CD8-positive, alpha-beta memory T cell (primary cell): ENCODE measurements at regions not wholly inside any gene's neighbourhood (a gene's known extent, or its start where the extent isn't known, plus 50 kb on each side); places are given as distances from the start of the nearest gene placed in this dataset.

Source experiments
- CTCF ChIA-PET: fragments of 350-600 bp; sonication (Branson Sonifier 250); formaldehyde crosslinking; loops from one replicate; lab custom pipeline; 2021; ENCODE audit warnings: antibody characterized with exemption; lab: Charles Lee
- POLR2A ChIA-PET: fragments of 350-600 bp; sonication (Branson Sonifier 250); formaldehyde crosslinking; loops from one replicate; lab custom pipeline; 2021; ENCODE audit warnings: antibody characterized with exemption; lab: Charles Lee
- DNase-seq, 5 donors: peaks; one replicate each; pipeline versions ENCODE4 v3.0.0 to v3.0.0-alpha.2; 2020 to 2022; ENCODE audit warnings: mixed read lengths in 1 of 5
- H3K27ac ChIP-seq: one replicate; pipeline ENCODE4 v1.7.0; 2013; ENCODE audit warnings: low read depth, mild to moderate bottlenecking, low read length, moderate library complexity
- H3K27me3 ChIP-seq: 2 replicates; pipeline ENCODE4 v1.7.0; 2013; ENCODE audit warnings: low read length, mild to moderate bottlenecking; ENCODE audit not compliant: insufficient read depth, poor library complexity, severe bottlenecking
- H3K36me3 ChIP-seq: 2 replicates; pipeline ENCODE4 v1.7.0; 2013; ENCODE audit warnings: mild to moderate bottlenecking, low read length, moderate library complexity; ENCODE audit not compliant: insufficient read depth
- H3K4me1 ChIP-seq: 2 replicates; pipeline ENCODE4 v1.7.0; 2013; ENCODE audit warnings: mild to moderate bottlenecking, low read length, moderate library complexity; ENCODE audit not compliant: insufficient read depth
- H3K4me3 ChIP-seq: 2 replicates; pipeline ENCODE4 v1.7.0; 2013; ENCODE audit warnings: mild to moderate bottlenecking, low read length
- H3K9me3 ChIP-seq: 2 replicates; pipeline ENCODE4 v1.7.0; 2013; ENCODE audit warnings: mild to moderate bottlenecking, low read length
- H3K27ac Mint-ChIP-seq, 8 donors: one replicate each; pipeline ENCODE4 v1.8.0; 2020 to 2021; ENCODE audit warnings: mixed read lengths in 8 of 8, mild to moderate bottlenecking in 6 of 8, inconsistent platforms in 3 of 8, moderate library complexity in 3 of 8
- H3K27me3 Mint-ChIP-seq, 2 donors: one replicate each; pipeline ENCODE4 v1.8.0; 2020 to 2021; ENCODE audit warnings: mixed read lengths in 2 of 2, mild to moderate bottlenecking in 1 of 2, moderate library complexity in 1 of 2
- H3K36me3 Mint-ChIP-seq, 3 donors: one replicate each; pipeline ENCODE4 v1.8.0; 2020 to 2021; ENCODE audit warnings: mixed read lengths in 3 of 3, inconsistent platforms in 1 of 3, mild to moderate bottlenecking in 1 of 3
- H3K4me1 Mint-ChIP-seq, 3 donors: one replicate each; pipeline ENCODE4 v1.8.0; 2020 to 2021; ENCODE audit warnings: mixed read lengths in 3 of 3, inconsistent platforms in 1 of 3, mild to moderate bottlenecking in 1 of 3
- H3K4me3 Mint-ChIP-seq, 7 donors: one replicate each; pipeline ENCODE4 v1.8.0; 2020 to 2021; ENCODE audit warnings: mixed read lengths in 7 of 7, mild to moderate bottlenecking in 6 of 7, moderate library complexity in 4 of 7, inconsistent platforms in 2 of 7
- H3K9me3 Mint-ChIP-seq, 5 donors: one replicate each; pipeline ENCODE4 v1.8.0; 2020 to 2022; ENCODE audit warnings: mixed read lengths in 5 of 5, mild to moderate bottlenecking in 3 of 5, moderate library complexity in 2 of 5, inconsistent platforms in 1 of 5

DNA sequence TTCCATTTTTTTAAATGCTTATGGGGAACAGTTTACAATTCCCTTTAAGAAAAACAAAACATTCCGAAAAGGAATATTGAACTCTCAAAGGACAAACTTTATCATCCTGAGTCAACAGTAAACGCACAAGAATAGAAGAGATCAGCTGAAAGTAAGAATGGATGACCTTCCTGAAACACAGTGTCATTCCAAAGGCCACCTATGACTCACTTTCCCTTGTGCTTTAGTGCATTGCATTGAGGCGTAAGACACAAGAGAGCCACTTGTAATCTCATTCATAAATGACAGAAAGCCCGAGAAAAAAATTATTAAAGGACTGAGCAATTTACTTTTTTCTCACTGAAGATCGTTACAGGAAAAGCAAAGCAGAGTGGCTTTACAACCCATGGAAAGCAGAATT is 1062.4 kb upstream of the DIAPH2 start:
- no peaks in the 10 kb centered on the region for H3K36me3 ChIP-seq
- H3K4me3 ChIP-seq = no peak overlapping the region
- H3K9me3 ChIP-seq = no peaks in the 10 kb centered on the region
- Mint-ChIP-seq H3K4me3 (no peak overlapping the region), H3K36me3 (no peaks in the 10 kb centered on the region), H3K27ac (no peak overlapping the region), H3K4me1 (no peaks in the 10 kb centered on the region), H3K9me3 (peaks cover 0 to 3% (median 0%) of the 10 kb centered on the region in 5 donors), H3K27me3 (no peaks in the 10 kb centered on the region)
- H3K27me3 ChIP-seq = no peaks in the 10 kb centered on the region
- POLR2A ChIA-PET = no interaction called here
- no peak overlapping the region for H3K27ac ChIP-seq
- H3K4me1 ChIP-seq = no peaks in the 10 kb centered on the region
- no peak for DNase-seq
- CTCF ChIA-PET = no interaction called here

DNA sequence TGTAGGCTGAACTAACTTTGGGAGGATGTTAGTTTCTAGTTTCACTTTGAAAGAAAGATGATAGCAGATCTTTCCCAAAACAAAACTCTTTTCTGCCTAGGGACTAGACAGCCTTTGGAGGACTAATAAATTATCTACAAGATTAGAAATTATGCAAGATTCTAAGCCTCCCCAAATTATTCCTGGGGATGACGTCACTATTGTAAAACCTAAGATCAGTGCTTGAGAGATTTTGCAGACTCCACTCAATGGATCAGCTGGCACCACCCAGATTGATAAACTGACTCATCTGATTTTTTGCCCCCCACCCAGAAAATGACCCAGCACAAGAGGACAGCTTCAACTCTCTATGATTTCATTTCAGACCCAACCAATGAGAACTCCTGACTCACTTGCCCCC is 1057.9 kb upstream of the DIAPH2 start:
- ChIA-PET POLR2A (no interaction called here), CTCF (no interaction called here)
- H3K4me1 Mint-ChIP-seq = no peaks in the 10 kb centered on the region

DNA sequence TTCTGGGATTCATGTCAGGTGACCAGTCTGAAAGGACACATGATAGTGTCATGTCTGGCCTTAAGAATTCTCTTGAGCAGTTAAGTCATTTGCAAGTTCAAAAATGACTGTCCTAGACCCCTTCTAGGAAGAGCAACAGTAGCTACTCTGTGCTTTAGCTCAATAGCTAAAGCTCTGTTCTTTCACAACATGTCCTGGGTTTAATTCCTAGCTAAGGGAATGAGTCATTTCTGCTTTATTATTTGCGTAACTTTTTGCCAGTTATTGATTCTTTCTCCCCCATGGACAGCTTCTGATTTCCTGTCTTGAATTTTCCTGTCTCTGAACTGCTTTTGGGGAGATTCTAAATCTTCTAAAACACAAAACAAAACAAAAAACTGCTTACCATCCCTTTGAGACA is 1055.8 kb upstream of the DIAPH2 start:
- no peak overlapping the region for H3K4me3 Mint-ChIP-seq
- Histone ChIP-seq H3K36me3 (no peaks in the 10 kb centered on the region), H3K9me3 (no peaks in the 10 kb centered on the region), H3K27ac (no peak overlapping the region), H3K4me3 (no peak overlapping the region), H3K4me1 (no peaks in the 10 kb centered on the region), H3K27me3 (no peaks in the 10 kb centered on the region)
- ChIA-PET POLR2A (no interaction called here), CTCF (no interaction called here)
- peaks cover 0 to 7% (median 4%) of the 10 kb centered on the region in 5 donors for H3K9me3 Mint-ChIP-seq
- no peaks in the 10 kb centered on the region for H3K36me3 Mint-ChIP-seq
- no peak overlapping the region for H3K27ac Mint-ChIP-seq
- no peaks in the 10 kb centered on the region for H3K4me1 Mint-ChIP-seq
- no peak for DNase-seq
- no peaks in the 10 kb centered on the region for H3K27me3 Mint-ChIP-seq

More for the DNA sequence above, 1057.9 kb upstream of the DIAPH2 start:
- H3K36me3 Mint-ChIP-seq = no peaks in the 10 kb centered on the region
- H3K27me3 ChIP-seq = no peaks in the 10 kb centered on the region
- no peak overlapping the region for H3K27ac Mint-ChIP-seq
- DNase-seq = no peak
- H3K27ac ChIP-seq = no peak overlapping the region
- H3K4me3 ChIP-seq = no peak overlapping the region
- peaks cover 0 to 6% (median 4%) of the 10 kb centered on the region in 5 donors for H3K9me3 Mint-ChIP-seq
- no peaks in the 10 kb centered on the region for H3K27me3 Mint-ChIP-seq
- no peak overlapping the region for H3K4me3 Mint-ChIP-seq
- no peaks in the 10 kb centered on the region for H3K36me3 ChIP-seq
- no peaks in the 10 kb centered on the region for H3K4me1 ChIP-seq
- no peaks in the 10 kb centered on the region for H3K9me3 ChIP-seq

DNA sequence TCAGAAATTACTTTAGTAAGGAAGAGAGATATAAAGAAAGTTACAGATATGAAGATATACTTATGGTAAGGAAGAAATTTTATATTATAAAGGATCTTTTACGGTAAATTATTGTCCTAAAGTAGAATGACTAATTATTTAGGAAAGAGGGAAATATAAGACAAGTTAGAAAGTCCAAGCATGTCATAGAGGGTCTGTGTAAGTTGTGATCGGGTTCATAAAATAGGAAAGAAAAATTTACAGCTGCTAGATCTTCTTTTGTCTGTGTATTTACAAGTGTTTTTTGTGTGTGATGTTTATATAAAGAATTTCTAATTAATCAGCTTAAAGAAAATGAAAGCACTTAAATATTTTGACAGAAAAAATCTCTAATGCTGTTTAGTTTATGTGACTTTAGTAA is 1054.9 kb upstream of the DIAPH2 start:
- Histone ChIP-seq H3K4me1 (no peaks in the 10 kb centered on the region), H3K36me3 (no peaks in the 10 kb centered on the region), H3K27me3 (no peaks in the 10 kb centered on the region), H3K9me3 (no peaks in the 10 kb centered on the region), H3K4me3 (no peak overlapping the region), H3K27ac (no peak overlapping the region)
- DNase-seq = no peak
- Mint-ChIP-seq H3K27me3 (no peaks in the 10 kb centered on the region), H3K36me3 (no peaks in the 10 kb centered on the region), H3K27ac (no peak overlapping the region), H3K4me1 (no peaks in the 10 kb centered on the region), H3K9me3 (peaks cover 0 to 7% (median 4%) of the 10 kb centered on the region in 5 donors), H3K4me3 (no peak overlapping the region)
- CTCF ChIA-PET = no interaction called here
- POLR2A ChIA-PET = no interaction called here

DNA sequence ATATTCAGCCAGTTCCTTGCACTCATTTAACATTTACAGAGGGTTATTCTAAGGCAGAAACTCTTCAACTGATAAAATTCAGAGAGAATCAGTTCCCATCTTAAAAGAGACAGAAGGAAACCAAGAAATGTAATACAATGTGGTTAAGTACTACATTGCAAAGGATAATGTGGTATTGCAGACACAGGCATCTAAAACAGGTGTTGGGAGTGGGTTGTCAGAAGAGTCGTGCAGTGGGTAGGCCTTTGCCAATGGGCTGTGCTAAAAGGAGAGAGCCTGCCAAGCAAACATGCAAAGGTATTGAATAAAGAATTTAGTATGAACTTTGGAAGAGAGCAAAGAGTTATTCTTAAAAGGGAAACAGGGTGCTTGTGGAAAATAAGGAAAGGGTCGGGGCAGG is 1044.4 kb upstream of the DIAPH2 start:
- CTCF ChIA-PET = no interaction called here

DNA sequence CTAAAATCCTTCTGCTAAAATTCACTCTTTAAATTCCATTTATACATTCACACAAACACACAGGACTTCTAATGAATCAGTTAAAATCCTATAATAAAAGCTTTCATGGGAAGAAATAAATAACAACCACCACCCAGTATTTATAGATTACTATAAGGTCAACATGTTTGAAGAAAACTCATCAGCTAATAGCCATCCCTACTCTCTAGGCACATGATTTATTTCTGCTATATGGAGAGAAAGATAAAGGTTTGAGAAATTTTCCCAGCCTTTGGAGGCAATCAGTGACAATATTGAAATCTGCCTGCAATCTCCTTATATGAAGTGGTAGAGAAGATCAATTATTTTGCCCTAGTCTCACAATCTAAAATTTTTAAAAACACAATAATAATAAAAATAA is 1038.9 kb upstream of the DIAPH2 start:
- Mint-ChIP-seq H3K27ac (no peak overlapping the region), H3K4me3 (no peak overlapping the region), H3K36me3 (no peaks in the 10 kb centered on the region), H3K27me3 (no peaks in the 10 kb centered on the region), H3K9me3 (peaks cover 0 to 7% (median 2%) of the 10 kb centered on the region in 5 donors), H3K4me1 (no peaks in the 10 kb centered on the region)
- CTCF ChIA-PET = no interaction called here
- Histone ChIP-seq H3K36me3 (no peaks in the 10 kb centered on the region), H3K4me1 (no peaks in the 10 kb centered on the region), H3K27ac (no peak overlapping the region), H3K4me3 (no peak overlapping the region), H3K9me3 (no peaks in the 10 kb centered on the region), H3K27me3 (no peaks in the 10 kb centered on the region)
- POLR2A ChIA-PET = no interaction called here
- no peak for DNase-seq

More for the DNA sequence above, 1044.4 kb upstream of the DIAPH2 start:
- no peaks in the 10 kb centered on the region for H3K4me1 Mint-ChIP-seq
- H3K9me3 Mint-ChIP-seq = peaks cover 0 to 9% (median 5%) of the 10 kb centered on the region in 5 donors
- no peak overlapping the region for H3K4me3 ChIP-seq
- H3K27me3 Mint-ChIP-seq = no peaks in the 10 kb centered on the region
- no peaks in the 10 kb centered on the region for H3K27me3 ChIP-seq
- no peaks in the 10 kb centered on the region for H3K36me3 Mint-ChIP-seq
- DNase-seq = no peak
- no peaks in the 10 kb centered on the region for H3K4me1 ChIP-seq
- no peak overlapping the region for H3K27ac ChIP-seq
- H3K36me3 ChIP-seq = no peaks in the 10 kb centered on the region
- H3K27ac Mint-ChIP-seq = peak overlapping the region in 1 of 8 donors; percentile 19
- POLR2A ChIA-PET = no interaction called here
- peak overlapping the region in 1 of 7 donors; percentile 23 for H3K4me3 Mint-ChIP-seq
- H3K9me3 ChIP-seq = no peaks in the 10 kb centered on the region

DNA sequence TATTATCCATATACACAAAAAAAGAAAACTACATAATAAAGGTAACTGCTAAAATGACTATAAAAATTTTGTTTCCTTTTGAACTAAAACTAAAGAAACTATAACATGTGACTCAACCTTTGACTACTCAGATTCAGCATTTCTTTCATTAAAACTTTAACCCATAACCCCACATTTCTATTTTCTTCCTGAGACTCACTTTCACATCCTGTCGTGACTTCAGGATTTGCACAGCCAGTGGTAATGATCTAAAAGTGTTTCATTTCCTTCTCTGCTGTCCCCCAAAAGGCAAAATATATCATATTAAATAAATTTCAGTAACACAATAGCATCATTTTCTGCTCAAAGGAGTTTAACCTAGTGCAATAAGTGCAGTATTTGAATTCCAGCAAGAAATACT is 1022.4 kb upstream of the DIAPH2 start:
- Histone ChIP-seq H3K36me3 (no peaks in the 10 kb centered on the region), H3K27ac (no peak overlapping the region), H3K4me3 (no peak overlapping the region), H3K9me3 (no peaks in the 10 kb centered on the region), H3K27me3 (no peaks in the 10 kb centered on the region), H3K4me1 (no peaks in the 10 kb centered on the region)
- H3K27me3 Mint-ChIP-seq = no peaks in the 10 kb centered on the region
- DNase-seq = no peak
- no peaks in the 10 kb centered on the region for H3K4me1 Mint-ChIP-seq
- ChIA-PET CTCF (no interaction called here), POLR2A (no interaction called here)
- H3K9me3 Mint-ChIP-seq = peaks cover 0 to 4% (median 2%) of the 10 kb centered on the region in 5 donors
- H3K27ac Mint-ChIP-seq = no peak overlapping the region
- H3K4me3 Mint-ChIP-seq = no peak overlapping the region
- no peaks in the 10 kb centered on the region for H3K36me3 Mint-ChIP-seq

DNA sequence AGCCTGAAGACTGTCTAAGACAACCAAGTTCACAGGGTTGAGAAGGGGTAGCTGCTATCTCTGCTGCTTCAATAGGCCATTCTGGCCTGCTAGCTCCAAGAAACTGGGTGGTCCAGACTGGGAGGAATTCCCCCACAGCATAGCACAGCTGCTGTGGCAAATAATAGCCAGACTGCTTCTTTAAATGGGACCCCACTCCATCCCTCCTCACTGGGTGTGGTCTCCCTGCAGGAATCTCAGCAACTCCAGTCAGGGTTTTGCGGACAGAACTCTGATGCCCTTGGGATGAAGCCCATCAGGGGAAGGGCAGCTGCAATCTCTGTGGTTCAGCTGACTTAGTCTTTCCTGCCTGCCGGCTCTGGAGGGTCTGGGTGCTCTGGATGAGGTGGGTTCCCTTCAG is 1018.6 kb upstream of the DIAPH2 start:
- no peaks in the 10 kb centered on the region for H3K4me1 ChIP-seq
- no peak for DNase-seq
- no peaks in the 10 kb centered on the region for H3K27me3 Mint-ChIP-seq
- no peak overlapping the region for H3K27ac ChIP-seq
- no peaks in the 10 kb centered on the region for H3K36me3 ChIP-seq
- no peak overlapping the region for H3K27ac Mint-ChIP-seq
- no peaks in the 10 kb centered on the region for H3K36me3 Mint-ChIP-seq
- H3K9me3 ChIP-seq = no peaks in the 10 kb centered on the region
- no peaks in the 10 kb centered on the region for H3K27me3 ChIP-seq
- POLR2A ChIA-PET = no interaction called here
- H3K4me1 Mint-ChIP-seq = no peaks in the 10 kb centered on the region
- no peak overlapping the region for H3K4me3 ChIP-seq
- CTCF ChIA-PET = no interaction called here
- no peak overlapping the region for H3K4me3 Mint-ChIP-seq
- H3K9me3 Mint-ChIP-seq = peaks cover 0 to 7% (median 0%) of the 10 kb centered on the region in 5 donors

DNA sequence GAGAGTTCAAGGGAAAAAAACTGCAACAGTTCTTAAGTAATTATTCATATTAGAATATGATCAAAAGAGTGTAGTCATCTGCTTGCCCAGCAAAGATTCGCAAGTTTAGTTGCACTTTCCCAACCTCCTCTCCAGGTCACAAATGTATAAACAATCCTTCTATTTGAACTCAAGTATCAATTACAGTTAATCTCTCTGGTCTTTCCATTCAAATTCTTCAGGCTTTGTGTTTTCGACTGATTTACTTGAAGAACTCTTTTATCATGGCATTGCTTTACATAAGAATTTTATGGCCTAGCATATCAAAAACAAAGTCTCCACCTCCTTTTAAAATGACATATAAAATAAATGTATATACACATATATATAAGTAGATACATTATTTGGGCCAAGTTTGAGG is 1009.6 kb upstream of the DIAPH2 start:
- ChIA-PET CTCF (no interaction called here), POLR2A (no interaction called here)
- no peak overlapping the region for H3K27ac Mint-ChIP-seq
- H3K27me3 ChIP-seq = no peaks in the 10 kb centered on the region
- DNase-seq = no peak
- no peak overlapping the region for H3K4me3 ChIP-seq
- no peaks in the 10 kb centered on the region for H3K36me3 Mint-ChIP-seq
- no peak overlapping the region for H3K27ac ChIP-seq
- no peak overlapping the region for H3K4me3 Mint-ChIP-seq
- H3K4me1 ChIP-seq = no peaks in the 10 kb centered on the region
- no peaks in the 10 kb centered on the region for H3K27me3 Mint-ChIP-seq
- H3K9me3 ChIP-seq = no peaks in the 10 kb centered on the region
- H3K4me1 Mint-ChIP-seq = no peaks in the 10 kb centered on the region
- no peaks in the 10 kb centered on the region for H3K36me3 ChIP-seq
- H3K9me3 Mint-ChIP-seq = peaks cover 0 to 4% (median 0%) of the 10 kb centered on the region in 5 donors
